ENCODE measurements at regions not wholly inside any gene's neighbourhood (a gene's known extent, or its start where the extent isn't known, plus 50 kb on each side); places are given as distances from the start of the nearest gene placed in this dataset.

DNA sequence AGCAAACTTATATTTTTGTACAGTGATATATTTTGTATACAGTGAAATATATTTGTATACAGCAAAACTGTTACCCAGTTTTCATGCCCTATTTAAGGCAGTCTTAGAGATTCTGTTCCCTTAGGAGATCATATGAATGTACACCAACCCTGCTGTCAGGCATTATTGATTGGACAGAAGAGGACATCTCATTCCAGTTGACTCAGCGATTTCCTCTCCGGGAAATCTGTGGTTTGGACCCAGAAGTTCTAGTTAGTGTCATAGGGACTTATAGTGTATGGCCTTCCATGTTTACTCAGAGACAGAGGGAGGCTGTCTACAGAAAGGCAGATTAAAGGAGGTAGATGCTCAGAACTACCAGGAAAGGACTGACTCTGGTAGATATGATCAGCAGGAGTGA, 318.8 kb upstream of the KCNMB2 start:
- FAIRE-seq: no peak
- POLR2A ChIA-PET (ENCODE audit: partially characterized antibody): no interaction called here
- 92% methylated on average over 2 of the region's 2 CpGs; no CpG with 5 or more reads in 1 of the 2 experiments for WGBS, 2 experiments (ENCODE audit: extremely low coverage in 1 of 2, insufficient coverage in 1 of 2, insufficient read length in 1 of 2, insufficient replicate concordance in 2 of 2, low coverage in 1 of 2, low lambda C conversion rate in 2 of 2, missing lambda C conversion rate in 1 of 2)
- TF ChIP-seq SP1 (IDR thresholded peaks at IDR 0.05; ENCODE audit: low read depth, low read length): no peak
- TF ChIP-seq, protein P1, sequence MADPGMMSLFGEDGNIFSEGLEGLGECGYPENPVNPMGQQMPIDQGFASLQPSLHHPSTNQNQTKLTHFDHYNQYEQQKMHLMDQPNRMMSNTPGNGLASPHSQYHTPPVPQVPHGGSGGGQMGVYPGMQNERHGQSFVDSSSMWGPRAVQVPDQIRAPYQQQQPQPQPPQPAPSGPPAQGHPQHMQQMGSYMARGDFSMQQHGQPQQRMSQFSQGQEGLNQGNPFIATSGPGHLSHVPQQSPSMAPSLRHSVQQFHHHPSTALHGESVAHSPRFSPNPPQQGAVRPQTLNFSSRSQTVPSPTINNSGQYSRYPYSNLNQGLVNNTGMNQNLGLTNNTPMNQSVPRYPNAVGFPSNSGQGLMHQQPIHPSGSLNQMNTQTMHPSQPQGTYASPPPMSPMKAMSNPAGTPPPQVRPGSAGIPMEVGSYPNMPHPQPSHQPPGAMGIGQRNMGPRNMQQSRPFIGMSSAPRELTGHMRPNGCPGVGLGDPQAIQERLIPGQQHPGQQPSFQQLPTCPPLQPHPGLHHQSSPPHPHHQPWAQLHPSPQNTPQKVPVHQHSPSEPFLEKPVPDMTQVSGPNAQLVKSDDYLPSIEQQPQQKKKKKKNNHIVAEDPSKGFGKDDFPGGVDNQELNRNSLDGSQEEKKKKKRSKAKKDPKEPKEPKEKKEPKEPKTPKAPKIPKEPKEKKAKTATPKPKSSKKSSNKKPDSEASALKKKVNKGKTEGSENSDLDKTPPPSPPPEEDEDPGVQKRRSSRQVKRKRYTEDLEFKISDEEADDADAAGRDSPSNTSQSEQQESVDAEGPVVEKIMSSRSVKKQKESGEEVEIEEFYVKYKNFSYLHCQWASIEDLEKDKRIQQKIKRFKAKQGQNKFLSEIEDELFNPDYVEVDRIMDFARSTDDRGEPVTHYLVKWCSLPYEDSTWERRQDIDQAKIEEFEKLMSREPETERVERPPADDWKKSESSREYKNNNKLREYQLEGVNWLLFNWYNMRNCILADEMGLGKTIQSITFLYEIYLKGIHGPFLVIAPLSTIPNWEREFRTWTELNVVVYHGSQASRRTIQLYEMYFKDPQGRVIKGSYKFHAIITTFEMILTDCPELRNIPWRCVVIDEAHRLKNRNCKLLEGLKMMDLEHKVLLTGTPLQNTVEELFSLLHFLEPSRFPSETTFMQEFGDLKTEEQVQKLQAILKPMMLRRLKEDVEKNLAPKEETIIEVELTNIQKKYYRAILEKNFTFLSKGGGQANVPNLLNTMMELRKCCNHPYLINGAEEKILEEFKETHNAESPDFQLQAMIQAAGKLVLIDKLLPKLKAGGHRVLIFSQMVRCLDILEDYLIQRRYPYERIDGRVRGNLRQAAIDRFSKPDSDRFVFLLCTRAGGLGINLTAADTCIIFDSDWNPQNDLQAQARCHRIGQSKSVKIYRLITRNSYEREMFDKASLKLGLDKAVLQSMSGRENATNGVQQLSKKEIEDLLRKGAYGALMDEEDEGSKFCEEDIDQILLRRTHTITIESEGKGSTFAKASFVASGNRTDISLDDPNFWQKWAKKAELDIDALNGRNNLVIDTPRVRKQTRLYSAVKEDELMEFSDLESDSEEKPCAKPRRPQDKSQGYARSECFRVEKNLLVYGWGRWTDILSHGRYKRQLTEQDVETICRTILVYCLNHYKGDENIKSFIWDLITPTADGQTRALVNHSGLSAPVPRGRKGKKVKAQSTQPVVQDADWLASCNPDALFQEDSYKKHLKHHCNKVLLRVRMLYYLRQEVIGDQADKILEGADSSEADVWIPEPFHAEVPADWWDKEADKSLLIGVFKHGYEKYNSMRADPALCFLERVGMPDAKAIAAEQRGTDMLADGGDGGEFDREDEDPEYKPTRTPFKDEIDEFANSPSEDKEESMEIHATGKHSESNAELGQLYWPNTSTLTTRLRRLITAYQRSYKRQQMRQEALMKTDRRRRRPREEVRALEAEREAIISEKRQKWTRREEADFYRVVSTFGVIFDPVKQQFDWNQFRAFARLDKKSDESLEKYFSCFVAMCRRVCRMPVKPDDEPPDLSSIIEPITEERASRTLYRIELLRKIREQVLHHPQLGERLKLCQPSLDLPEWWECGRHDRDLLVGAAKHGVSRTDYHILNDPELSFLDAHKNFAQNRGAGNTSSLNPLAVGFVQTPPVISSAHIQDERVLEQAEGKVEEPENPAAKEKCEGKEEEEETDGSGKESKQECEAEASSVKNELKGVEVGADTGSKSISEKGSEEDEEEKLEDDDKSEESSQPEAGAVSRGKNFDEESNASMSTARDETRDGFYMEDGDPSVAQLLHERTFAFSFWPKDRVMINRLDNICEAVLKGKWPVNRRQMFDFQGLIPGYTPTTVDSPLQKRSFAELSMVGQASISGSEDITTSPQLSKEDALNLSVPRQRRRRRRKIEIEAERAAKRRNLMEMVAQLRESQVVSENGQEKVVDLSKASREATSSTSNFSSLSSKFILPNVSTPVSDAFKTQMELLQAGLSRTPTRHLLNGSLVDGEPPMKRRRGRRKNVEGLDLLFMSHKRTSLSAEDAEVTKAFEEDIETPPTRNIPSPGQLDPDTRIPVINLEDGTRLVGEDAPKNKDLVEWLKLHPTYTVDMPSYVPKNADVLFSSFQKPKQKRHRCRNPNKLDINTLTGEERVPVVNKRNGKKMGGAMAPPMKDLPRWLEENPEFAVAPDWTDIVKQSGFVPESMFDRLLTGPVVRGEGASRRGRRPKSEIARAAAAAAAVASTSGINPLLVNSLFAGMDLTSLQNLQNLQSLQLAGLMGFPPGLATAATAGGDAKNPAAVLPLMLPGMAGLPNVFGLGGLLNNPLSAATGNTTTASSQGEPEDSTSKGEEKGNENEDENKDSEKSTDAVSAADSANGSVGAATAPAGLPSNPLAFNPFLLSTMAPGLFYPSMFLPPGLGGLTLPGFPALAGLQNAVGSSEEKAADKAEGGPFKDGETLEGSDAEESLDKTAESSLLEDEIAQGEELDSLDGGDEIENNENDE (IDR thresholded peaks at IDR 0.05; ENCODE audit: insufficient replicate concordance, low read length): no peak

More for the DNA sequence above, 318.8 kb upstream of the KCNMB2 start:
- Histone ChIP-seq H4K5ac (ENCODE audit: insufficient read length, low read depth, low read length) (no peak overlapping the region), H2BK120ac (replicated peaks; ENCODE audit: low read depth, low read length) (no peak overlapping the region), H3K4me1 (replicated peaks in 1 of 4; ENCODE audit: control insufficient read depth in 3 of 4, insufficient read depth in 4 of 4, low read length in 3 of 4) (no peaks in the 10 kb centered on the region), H3K4me3 (ENCODE audit: extremely low read depth in 1 of 4, insufficient read depth in 2 of 4, low read depth in 3 of 4, low read length in 4 of 4) (no peak overlapping the region), H3K27ac (ENCODE audit: low read depth, low read length) (no peak overlapping the region), H4K91ac (replicated peaks; ENCODE audit: insufficient read length, low read length) (no peak overlapping the region), H3K14ac (ENCODE audit: insufficient read length) (no peak overlapping the region), H2BK12ac (ENCODE audit: low read depth, low read length) (no peak overlapping the region), H3K23me2 (ENCODE audit: low read depth, low read length) (no peaks in the 10 kb centered on the region), H3K56ac (replicated peaks; ENCODE audit: insufficient read length, low read depth, low read length) (no peak overlapping the region), H2AK5ac (ENCODE audit: low read depth, low read length) (no peak overlapping the region), H3K9me3 (ENCODE audit: insufficient read depth in 2 of 2, low read depth in 1 of 2, low read length in 1 of 2) (no peaks in the 10 kb centered on the region), H2BK5ac (ENCODE audit: low read depth, low read length) (no peak overlapping the region), H3K9ac (replicated peaks in 1 of 4; ENCODE audit: extremely low read depth in 1 of 4, low read depth in 3 of 4, low read length in 3 of 4) (no peak overlapping the region), H3K23ac (ENCODE audit: insufficient read length) (no peak overlapping the region), H4K8ac (ENCODE audit: extremely low read depth, insufficient read depth, low read length) (no peak overlapping the region), H2AFZ (ENCODE audit: low read length) (no peak overlapping the region), H3K27me3 (replicated peaks in 1 of 4; ENCODE audit: control insufficient read depth in 3 of 4, extremely low read depth in 1 of 4, insufficient read depth in 3 of 4, low read length in 3 of 4) (no peaks in the 10 kb centered on the region), H3K18ac (ENCODE audit: extremely low read depth, low read length) (no peak overlapping the region), H3K79me1 (ENCODE audit: low read depth, low read length) (no peaks in the 10 kb centered on the region), H3K36me3 (ENCODE audit: control insufficient read depth in 2 of 4, insufficient read depth in 4 of 4, low read length in 3 of 4) (no peaks in the 10 kb centered on the region), H3K4me2 (ENCODE audit: insufficient read depth in 1 of 2, low read depth in 2 of 2, low read length in 2 of 2) (no peak overlapping the region), H2BK15ac (ENCODE audit: low read length) (no peak overlapping the region), H4K20me1 (replicated peaks in 1 of 2; ENCODE audit: control insufficient read depth in 1 of 2, insufficient read depth in 2 of 2, low read length in 2 of 2) (no peaks in the 10 kb centered on the region), H2BK20ac (ENCODE audit: low read length) (no peak overlapping the region), H3K4ac (replicated peaks; ENCODE audit: insufficient read length, low read depth, low read length) (no peak overlapping the region), H3K79me2 (ENCODE audit: control insufficient read depth in 1 of 2, insufficient read depth in 2 of 2, low read length in 2 of 2) (no peaks in the 10 kb centered on the region)
- CTCF ChIA-PET (ENCODE audit: partially characterized antibody): no interaction called here
- DNase-seq (ENCODE audit: low read depth in 1 of 2, low spot score in 2 of 2): no peak
